Effector memory CD8-positive, alpha-beta T cell (primary cell): ENCODE measurements at regions not wholly inside any gene's neighbourhood (a gene's known extent, or its start where the extent isn't known, plus 50 kb on each side); places are given as distances from the start of the nearest gene placed in this dataset.
"Not testable (repeated sequence)": the region's sequence is repeated elsewhere in the genome, so short reads cannot be mapped to it uniquely, and the experiment has no call there.

Source experiments
- ATAC-seq: fragments of 150-1000 bp; cut with Tn5 transposase; replicated peaks from 2 replicates; pipeline ENCODE4 v1.10.0; 2021; ENCODE audit warnings: mild to moderate bottlenecking, moderate library complexity
- DNase-seq, 3 experiments: peaks; one replicate each; pipeline ENCODE4 v3.0.0; 2021
- H3K27ac Mint-ChIP-seq, 2 donors: one replicate each; pipeline ENCODE4 v1.8.0; 2022; ENCODE audit warnings: mild to moderate bottlenecking in 2 of 2, mixed read lengths in 2 of 2, moderate library complexity in 2 of 2
- H3K27me3 Mint-ChIP-seq, 2 donors: one replicate each; pipeline ENCODE4 v1.8.0; 2022; ENCODE audit warnings: mixed read lengths in 2 of 2
- H3K36me3 Mint-ChIP-seq: one replicate; pipeline ENCODE4 v1.8.0; 2022; ENCODE audit warnings: mild to moderate bottlenecking, moderate library complexity, mixed read lengths; ENCODE audit not compliant: insufficient read depth
- H3K4me1 Mint-ChIP-seq, 2 donors: one replicate each; pipeline ENCODE4 v1.8.0; 2022; ENCODE audit warnings: low read depth in 2 of 2, mixed read lengths in 2 of 2
- H3K4me3 Mint-ChIP-seq, 2 donors: one replicate each; pipeline ENCODE4 v1.8.0; 2022; ENCODE audit warnings: mild to moderate bottlenecking in 2 of 2, mixed read lengths in 2 of 2, moderate library complexity in 2 of 2
- H3K9me3 Mint-ChIP-seq, 2 donors: one replicate each; pipeline ENCODE4 v1.8.0; 2022; ENCODE audit warnings: mixed read lengths in 2 of 2

GRCh38 chr4:127484117-127484516 lies 148.6 kb upstream of the INTU start:
- ATAC-seq (no peak), DNase-seq (no peak)
- Mint-ChIP-seq H3K9me3 (no peaks in the 10 kb centered on the region), H3K27me3 (no peaks in the 10 kb centered on the region), H3K27ac (no peak overlapping the region), H3K36me3 (peaks cover under 1% of the 10 kb centered on the region), H3K4me1 (no peaks in the 10 kb centered on the region), H3K4me3 (no peak overlapping the region)

- no peaks in the 10 kb centered on the region for H3K27me3 Mint-ChIP-seq
- H3K9me3 Mint-ChIP-seq = no peaks in the 10 kb centered on the region
- no peaks in the 10 kb centered on the region for H3K4me1 Mint-ChIP-seq
- no peak for DNase-seq
- no peak overlapping the region for H3K4me3 Mint-ChIP-seq
- no peak overlapping the region for H3K27ac Mint-ChIP-seq
- H3K36me3 Mint-ChIP-seq = peaks cover 3% of the 10 kb centered on the region
- ATAC-seq = no peak
Measured at GRCh38 chr4:127486248-127486647, 146.5 kb upstream of the INTU start.

DNA sequence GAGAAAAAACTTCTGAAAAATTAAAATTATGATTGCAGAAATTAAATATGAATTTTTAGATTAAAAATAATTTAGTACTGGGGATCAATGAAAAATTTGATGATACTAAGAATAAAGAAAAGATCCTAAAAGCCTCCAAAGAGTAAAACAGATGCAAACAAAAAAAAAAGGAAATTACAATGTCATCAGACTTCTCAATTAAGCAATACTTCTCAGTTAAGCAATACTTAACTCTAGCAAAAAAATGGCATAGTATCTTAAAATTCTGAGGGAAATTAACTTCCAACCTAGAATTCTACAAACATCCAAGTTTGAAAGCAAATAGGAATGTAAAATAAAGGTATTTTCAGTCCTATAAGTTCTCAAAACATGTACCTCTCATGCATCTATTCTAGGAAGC lies 141.2 kb upstream of the INTU start:
- H3K27me3 Mint-ChIP-seq = no peaks in the 10 kb centered on the region
- ATAC-seq (no peak), DNase-seq (no peak)
- H3K27ac Mint-ChIP-seq = no peak overlapping the region
- H3K4me1 Mint-ChIP-seq = no peaks in the 10 kb centered on the region
- H3K4me3 Mint-ChIP-seq = no peak overlapping the region
- H3K9me3 Mint-ChIP-seq = no peaks in the 10 kb centered on the region
- peaks cover 3% of the 10 kb centered on the region for H3K36me3 Mint-ChIP-seq

DNA sequence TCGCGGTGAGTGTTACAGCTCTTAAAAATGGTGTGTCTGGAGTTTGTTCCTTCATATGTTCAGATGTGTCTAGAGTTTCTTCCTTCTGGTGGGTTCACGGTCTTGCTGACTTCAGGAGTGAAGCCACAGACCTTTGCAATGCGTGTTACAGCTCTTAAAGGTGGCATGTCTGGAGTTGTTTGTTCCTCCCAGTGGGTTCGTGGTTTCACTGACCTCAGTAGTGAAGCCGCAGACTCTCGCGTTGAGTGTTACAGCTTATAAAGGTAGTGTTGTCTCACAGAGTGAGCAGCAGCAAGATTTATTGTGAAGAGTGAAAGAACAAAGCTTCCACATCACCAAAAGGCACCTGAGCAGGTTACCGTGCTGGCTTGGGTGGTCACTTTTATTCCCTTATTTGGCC lies 135.9 kb upstream of the INTU start:
- not testable (repeated sequence) for H3K36me3 Mint-ChIP-seq, H3K27me3 Mint-ChIP-seq, H3K27ac Mint-ChIP-seq, H3K4me3 Mint-ChIP-seq, H3K9me3 Mint-ChIP-seq, ATAC-seq, H3K4me1 Mint-ChIP-seq, DNase-seq

- no peaks in the 10 kb centered on the region for H3K36me3 Mint-ChIP-seq
- no peak overlapping the region for H3K27ac Mint-ChIP-seq
- no peak for DNase-seq
- H3K4me3 Mint-ChIP-seq = no peak overlapping the region
- H3K9me3 Mint-ChIP-seq = no peaks in the 10 kb centered on the region
- no peaks in the 10 kb centered on the region for H3K27me3 Mint-ChIP-seq
- no peak for ATAC-seq
- H3K4me1 Mint-ChIP-seq = no peaks in the 10 kb centered on the region
Measured at GRCh38 chr4:127498366-127498765, 134.4 kb upstream of the INTU start.

DNA sequence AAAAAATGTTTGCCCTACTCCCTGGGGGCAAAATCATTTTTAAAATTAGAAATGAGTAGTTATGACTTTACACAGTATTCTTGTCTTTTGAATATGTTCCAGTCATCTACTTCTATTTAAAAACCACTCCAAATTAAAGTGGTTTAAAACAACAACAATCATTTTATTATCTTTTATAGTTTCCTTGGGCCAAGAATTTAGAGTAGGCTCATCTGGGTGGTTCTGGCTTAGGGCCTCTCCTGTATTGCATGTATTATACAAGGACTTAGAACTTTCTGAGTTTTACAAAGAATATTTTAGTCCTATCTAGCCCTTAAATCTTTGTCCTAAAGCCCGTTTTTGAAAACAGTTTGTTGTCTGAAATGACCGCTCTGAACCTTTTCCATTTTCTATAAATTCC lies 132.5 kb upstream of the INTU start:
- H3K27me3 Mint-ChIP-seq = no peaks in the 10 kb centered on the region
- no peaks in the 10 kb centered on the region for H3K4me1 Mint-ChIP-seq
- no peak for ATAC-seq
- H3K4me3 Mint-ChIP-seq = no peak overlapping the region
- no peaks in the 10 kb centered on the region for H3K36me3 Mint-ChIP-seq
- DNase-seq = no peak
- no peak overlapping the region for H3K27ac Mint-ChIP-seq
- H3K9me3 Mint-ChIP-seq = no peaks in the 10 kb centered on the region

DNA sequence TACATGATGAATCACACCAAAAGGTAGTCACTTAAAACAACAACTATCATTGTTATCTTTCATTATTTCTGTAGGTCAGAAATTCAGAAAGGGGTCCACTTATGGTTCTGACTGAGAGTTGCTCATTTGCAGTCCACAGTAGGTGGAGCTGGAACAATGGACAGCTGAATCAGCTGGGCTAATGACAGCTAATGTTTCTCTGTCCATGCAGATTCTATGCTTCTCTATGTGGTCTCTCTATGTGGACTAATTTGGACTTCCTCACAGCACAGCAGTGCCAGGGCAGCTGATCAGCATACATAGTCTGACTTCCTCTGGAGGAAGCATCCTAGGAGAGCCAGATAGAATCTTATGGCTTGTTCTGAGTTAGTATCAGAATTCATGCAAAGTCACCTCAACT lies 131.7 kb upstream of the INTU start:
- Mint-ChIP-seq H3K4me3 (no peak overlapping the region), H3K27me3 (no peaks in the 10 kb centered on the region), H3K27ac (no peak overlapping the region), H3K9me3 (no peaks in the 10 kb centered on the region), H3K36me3 (no peaks in the 10 kb centered on the region), H3K4me1 (no peaks in the 10 kb centered on the region)
- ATAC-seq (no peak), DNase-seq (no peak)

- no peaks in the 10 kb centered on the region for H3K4me1 Mint-ChIP-seq
- H3K27me3 Mint-ChIP-seq = no peaks in the 10 kb centered on the region
- H3K36me3 Mint-ChIP-seq = no peaks in the 10 kb centered on the region
- DNase-seq = no peak
- no peaks in the 10 kb centered on the region for H3K9me3 Mint-ChIP-seq
- ATAC-seq = no peak
- H3K4me3 Mint-ChIP-seq = no peak overlapping the region
- no peak overlapping the region for H3K27ac Mint-ChIP-seq
Measured at GRCh38 chr4:127503111-127503510, 129.6 kb upstream of the INTU start.

GRCh38 chr4:127505203-127505602 lies 127.6 kb upstream of the INTU start:
- Mint-ChIP-seq H3K27me3 (no peaks in the 10 kb centered on the region), H3K4me3 (no peak overlapping the region), H3K27ac (no peak overlapping the region), H3K36me3 (no peaks in the 10 kb centered on the region), H3K4me1 (no peaks in the 10 kb centered on the region), H3K9me3 (no peaks in the 10 kb centered on the region)
- DNase-seq = no peak
- ATAC-seq = no peak

DNA sequence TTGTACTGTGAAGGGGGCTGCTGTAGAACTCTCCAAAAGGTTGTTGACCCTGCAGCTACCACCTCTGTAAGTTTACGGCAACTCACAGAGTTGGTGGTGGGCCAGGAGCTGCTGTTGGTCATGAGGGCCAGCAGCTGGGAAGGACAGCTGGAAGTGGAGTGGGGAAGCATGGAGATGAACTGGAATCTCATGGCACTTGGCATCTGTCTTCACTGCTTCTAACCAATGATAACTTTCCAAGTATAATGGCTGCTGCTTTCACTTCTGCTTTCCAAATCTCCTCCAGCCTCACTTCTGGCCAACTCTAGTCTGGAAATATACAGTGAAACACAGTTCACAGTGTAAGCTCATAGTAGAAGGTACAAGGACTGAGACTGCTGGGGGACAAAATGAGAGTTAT lies 126.5 kb upstream of the INTU start:
- DNase-seq (no peak), ATAC-seq (no peak)
- no peaks in the 10 kb centered on the region for H3K27me3 Mint-ChIP-seq
- no peaks in the 10 kb centered on the region for H3K9me3 Mint-ChIP-seq
- no peak overlapping the region for H3K4me3 Mint-ChIP-seq
- no peaks in the 10 kb centered on the region for H3K4me1 Mint-ChIP-seq
- no peak overlapping the region for H3K27ac Mint-ChIP-seq
- H3K36me3 Mint-ChIP-seq = no peaks in the 10 kb centered on the region

DNA sequence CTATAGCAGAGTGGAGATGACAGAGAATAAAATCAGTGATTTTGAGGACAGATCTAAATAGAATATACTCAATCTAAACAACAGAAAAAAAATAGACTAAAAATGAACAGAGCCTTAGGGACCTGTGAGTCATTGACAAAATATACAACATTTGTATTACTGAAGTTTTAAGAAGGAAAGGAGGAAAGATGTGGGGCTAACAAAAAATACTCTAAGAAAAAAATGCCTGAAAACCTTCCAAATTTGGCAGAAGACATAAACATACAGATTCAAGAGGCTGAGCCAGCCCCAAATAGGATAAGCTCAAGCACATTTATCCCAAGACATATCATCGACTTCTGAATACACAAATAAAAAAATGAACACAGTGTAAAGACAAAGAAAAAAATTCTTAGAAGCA lies 123.6 kb upstream of the INTU start:
- Mint-ChIP-seq H3K4me1 (no peaks in the 10 kb centered on the region), H3K9me3 (no peaks in the 10 kb centered on the region)
- no peak for ATAC-seq

GRCh38 chr4:127512672-127513071 lies 120.1 kb upstream of the INTU start:
- H3K4me3 Mint-ChIP-seq, H3K36me3 Mint-ChIP-seq, ATAC-seq, DNase-seq, H3K27ac Mint-ChIP-seq, H3K4me1 Mint-ChIP-seq, H3K27me3 Mint-ChIP-seq: not testable (repeated sequence)
- H3K9me3 Mint-ChIP-seq = peaks cover 5 to 13% of the 10 kb centered on the region in 2 donors

More for the DNA sequence above, 123.6 kb upstream of the INTU start:
- DNase-seq = no peak
- no peaks in the 10 kb centered on the region for H3K27me3 Mint-ChIP-seq
- H3K36me3 Mint-ChIP-seq = no peaks in the 10 kb centered on the region
- H3K4me3 Mint-ChIP-seq = no peak overlapping the region
- no peak overlapping the region for H3K27ac Mint-ChIP-seq

DNA sequence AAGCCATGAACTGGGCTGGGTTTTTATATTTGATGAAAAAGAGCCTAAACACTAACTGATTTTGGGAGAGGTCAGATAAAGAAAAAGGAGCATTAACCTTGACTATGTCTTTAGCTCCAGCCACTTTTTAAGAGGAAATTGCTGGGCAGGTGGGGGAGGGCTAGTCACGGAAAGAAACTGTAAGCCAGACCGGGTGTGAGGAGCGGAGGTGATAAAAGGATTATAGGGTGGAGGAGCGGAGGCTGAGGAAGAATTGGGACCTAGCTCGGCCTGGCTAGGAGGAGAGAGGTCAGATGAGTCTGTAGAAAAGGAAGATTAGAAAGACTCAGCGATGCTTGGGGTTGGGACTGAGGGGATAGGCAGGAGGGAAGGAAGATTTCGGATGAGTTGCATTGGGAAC lies 117.5 kb upstream of the INTU start:
- not testable (repeated sequence) for H3K27me3 Mint-ChIP-seq

DNA sequence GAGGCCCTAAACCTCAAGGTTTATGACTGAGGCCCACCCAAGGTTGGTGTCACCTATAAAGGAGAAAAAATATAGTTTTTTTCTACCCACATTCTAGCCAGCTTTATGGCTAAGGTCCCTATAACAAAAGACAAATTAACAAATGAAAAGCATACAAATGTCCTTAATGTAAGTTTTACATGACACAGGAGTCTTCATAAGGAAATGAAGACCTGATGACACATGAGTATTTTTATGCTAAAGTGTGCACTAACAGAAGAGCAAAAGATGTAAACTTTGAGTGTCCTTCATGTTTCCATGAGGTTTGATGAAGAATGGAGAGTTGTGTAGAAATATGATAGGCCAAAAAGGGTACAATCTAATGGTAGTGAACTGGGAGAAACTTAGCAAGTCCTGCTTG lies 114.7 kb upstream of the INTU start:
- H3K27ac Mint-ChIP-seq = no peak overlapping the region
- no peak overlapping the region for H3K4me3 Mint-ChIP-seq
- no peak for ATAC-seq
- H3K27me3 Mint-ChIP-seq = no peaks in the 10 kb centered on the region
- H3K9me3 Mint-ChIP-seq = peaks cover 5 to 13% of the 10 kb centered on the region in 2 donors
- no peaks in the 10 kb centered on the region for H3K36me3 Mint-ChIP-seq
- H3K4me1 Mint-ChIP-seq = no peaks in the 10 kb centered on the region
- no peak for DNase-seq

More for the DNA sequence above, 117.5 kb upstream of the INTU start:
- H3K36me3 Mint-ChIP-seq, H3K4me3 Mint-ChIP-seq, ATAC-seq, DNase-seq, H3K4me1 Mint-ChIP-seq, H3K27ac Mint-ChIP-seq: not testable (repeated sequence)
- peaks cover 5 to 13% of the 10 kb centered on the region in 2 donors for H3K9me3 Mint-ChIP-seq

- no peak for ATAC-seq
- no peaks in the 10 kb centered on the region for H3K4me1 Mint-ChIP-seq
- H3K36me3 Mint-ChIP-seq = no peaks in the 10 kb centered on the region
- H3K9me3 Mint-ChIP-seq = peaks cover 0 to 2% of the 10 kb centered on the region in 2 donors
- no peak overlapping the region for H3K4me3 Mint-ChIP-seq
- no peak for DNase-seq
- no peak overlapping the region for H3K27ac Mint-ChIP-seq
- H3K27me3 Mint-ChIP-seq = no peaks in the 10 kb centered on the region
Measured at GRCh38 chr4:127521463-127521862, 111.3 kb upstream of the INTU start.
